ENCODE measurements at regions not wholly inside any gene's neighbourhood (a gene's known extent, or its start where the extent isn't known, plus 50 kb on each side); places are given as distances from the start of the nearest gene placed in this dataset.

- Mint-ChIP-seq H3K9me3 (peaks cover 19% of the 10 kb centered on the region), H3K27ac (no peak overlapping the region), H3K36me3 (ENCODE audit: low read depth) (peaks cover 13% of the 10 kb centered on the region), H3K4me1 (no peaks in the 10 kb centered on the region), H3K4me3 (no peak overlapping the region), H3K27me3 (ENCODE audit: low read depth) (no peaks in the 10 kb centered on the region)
- TF ChIP-seq CTCF (IDR thresholded peaks at IDR 0.05; ENCODE audit: unreplicated experiment in 3 of 3) = no peak
Measured at GRCh38 chr15:31494786-31495185, 168.2 kb downstream of the KLF13 start.

GRCh38 chr15:31495281-31495680 is 168.6 kb downstream of the KLF13 start:
- H3K27me3 Mint-ChIP-seq (ENCODE audit: low read depth) = no peaks in the 10 kb centered on the region
- H3K4me1 Mint-ChIP-seq = no peaks in the 10 kb centered on the region
- H3K9me3 Mint-ChIP-seq = peaks cover 16% of the 10 kb centered on the region
- no peak for TF ChIP-seq CTCF (IDR thresholded peaks at IDR 0.05; ENCODE audit: unreplicated experiment in 3 of 3)
- H3K27ac Mint-ChIP-seq = no peak overlapping the region
- no peak overlapping the region for H3K4me3 Mint-ChIP-seq
- H3K36me3 Mint-ChIP-seq (ENCODE audit: low read depth) = peaks cover 13% of the 10 kb centered on the region

- H3K4me3 Mint-ChIP-seq = no peak overlapping the region
- no peaks in the 10 kb centered on the region for H3K4me1 Mint-ChIP-seq
- no peaks in the 10 kb centered on the region for H3K9me3 Mint-ChIP-seq
- no peak overlapping the region for H3K27ac Mint-ChIP-seq
- H3K27me3 Mint-ChIP-seq (ENCODE audit: low read depth) = no peaks in the 10 kb centered on the region
- TF ChIP-seq CTCF (IDR thresholded peaks at IDR 0.05; ENCODE audit: unreplicated experiment in 3 of 3) = no peak
- H3K36me3 Mint-ChIP-seq (ENCODE audit: low read depth) = peaks cover 5% of the 10 kb centered on the region
Measured at GRCh38 chr15:31497838-31498237, 171.2 kb downstream of the KLF13 start.

- no peak for TF ChIP-seq CTCF (IDR thresholded peaks at IDR 0.05; ENCODE audit: unreplicated experiment in 3 of 3)
- no peak overlapping the region for H3K4me3 Mint-ChIP-seq
- H3K27ac Mint-ChIP-seq = no peak overlapping the region
- H3K4me1 Mint-ChIP-seq = no peaks in the 10 kb centered on the region
- no peaks in the 10 kb centered on the region for H3K27me3 Mint-ChIP-seq (ENCODE audit: low read depth)
- peaks cover 5% of the 10 kb centered on the region for H3K36me3 Mint-ChIP-seq (ENCODE audit: low read depth)
- H3K9me3 Mint-ChIP-seq = no peaks in the 10 kb centered on the region
Measured at GRCh38 chr15:31498329-31498728, 171.7 kb downstream of the KLF13 start.

GRCh38 chr15:31498756-31499155 is 172.1 kb downstream of the KLF13 start:
- H3K27ac Mint-ChIP-seq = no peak overlapping the region
- H3K4me1 Mint-ChIP-seq = no peaks in the 10 kb centered on the region
- no peak overlapping the region for H3K4me3 Mint-ChIP-seq
- TF ChIP-seq CTCF (IDR thresholded peaks at IDR 0.05; ENCODE audit: unreplicated experiment in 3 of 3) = no peak
- H3K27me3 Mint-ChIP-seq (ENCODE audit: low read depth) = no peaks in the 10 kb centered on the region
- H3K9me3 Mint-ChIP-seq = no peaks in the 10 kb centered on the region
- peaks cover 2% of the 10 kb centered on the region for H3K36me3 Mint-ChIP-seq (ENCODE audit: low read depth)

GRCh38 chr15:31499236-31499952 is 172.8 kb downstream of the KLF13 start:
- no peak overlapping the region for H3K4me3 Mint-ChIP-seq
- H3K27me3 Mint-ChIP-seq (ENCODE audit: low read depth) = no peaks in the 10 kb centered on the region
- no peaks in the 10 kb centered on the region for H3K36me3 Mint-ChIP-seq (ENCODE audit: low read depth)
- H3K9me3 Mint-ChIP-seq = no peaks in the 10 kb centered on the region
- H3K4me1 Mint-ChIP-seq = no peaks in the 10 kb centered on the region
- no peak overlapping the region for H3K27ac Mint-ChIP-seq
- TF ChIP-seq CTCF (IDR thresholded peaks at IDR 0.05; ENCODE audit: unreplicated experiment in 3 of 3) = no peak
